NCI-H2227 (cell line): ENCODE measurements at regions not wholly inside any gene's neighbourhood (a gene's known extent, or its start where the extent isn't known, plus 50 kb on each side); places are given as distances from the start of the nearest gene placed in this dataset.
"Not testable (repeated sequence)": the region's sequence is repeated elsewhere in the genome, so short reads cannot be mapped to it uniquely, and the experiment has no call there.

Source experiments
- DNase-seq: peaks from one replicate; lab custom pipeline; 2025; ENCODE audit not compliant: unreplicated experiment; lab: John Stamatoyannopoulos, UW

GRCh38 chr4:17018621-17019020 is 120.2 kb upstream of the LDB2 start:
- not testable (repeated sequence) for DNase-seq

GRCh38 chr4:17018013-17018412 is 119.6 kb upstream of the LDB2 start:
- DNase-seq, result no peak

- DNase-seq, result no peak
These were observed 115.0 kb upstream of the LDB2 start for GRCh38 chr4:17013382-17014006.

GRCh38 chr4:17012451-17012850 is 114.0 kb upstream of the LDB2 start:
- DNase-seq, result no peak

GRCh38 chr4:17010426-17011087 is 112.1 kb upstream of the LDB2 start:
- DNase-seq, result no peak

- no peak for DNase-seq
These were observed 111.5 kb upstream of the LDB2 start for GRCh38 chr4:17009871-17010367.

GRCh38 chr4:17008834-17009345 is 110.4 kb upstream of the LDB2 start:
- no peak for DNase-seq

- not testable (repeated sequence) for DNase-seq
These were observed 105.4 kb upstream of the LDB2 start for GRCh38 chr4:17003606-17004392.

DNA sequence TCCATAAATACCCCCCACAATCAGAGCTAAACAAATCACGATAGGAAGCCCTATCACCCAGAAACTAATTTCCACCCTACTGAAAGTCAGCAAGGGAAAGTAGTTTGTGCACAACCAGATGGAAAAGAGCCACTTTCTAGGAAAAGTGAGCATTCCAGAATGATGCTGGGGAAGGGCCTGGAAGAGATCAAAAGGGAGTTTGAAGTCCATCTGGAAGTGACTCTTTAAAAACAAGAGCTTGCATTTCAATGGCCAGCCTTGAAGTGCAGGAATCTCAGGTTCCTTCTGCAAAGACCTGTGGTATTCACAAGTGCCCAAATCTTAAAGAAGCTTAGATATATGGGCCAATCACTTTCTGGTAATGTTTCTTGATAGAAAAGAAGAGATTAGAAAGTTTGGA is 97.0 kb upstream of the LDB2 start:
- DNase-seq, result no peak

DNA sequence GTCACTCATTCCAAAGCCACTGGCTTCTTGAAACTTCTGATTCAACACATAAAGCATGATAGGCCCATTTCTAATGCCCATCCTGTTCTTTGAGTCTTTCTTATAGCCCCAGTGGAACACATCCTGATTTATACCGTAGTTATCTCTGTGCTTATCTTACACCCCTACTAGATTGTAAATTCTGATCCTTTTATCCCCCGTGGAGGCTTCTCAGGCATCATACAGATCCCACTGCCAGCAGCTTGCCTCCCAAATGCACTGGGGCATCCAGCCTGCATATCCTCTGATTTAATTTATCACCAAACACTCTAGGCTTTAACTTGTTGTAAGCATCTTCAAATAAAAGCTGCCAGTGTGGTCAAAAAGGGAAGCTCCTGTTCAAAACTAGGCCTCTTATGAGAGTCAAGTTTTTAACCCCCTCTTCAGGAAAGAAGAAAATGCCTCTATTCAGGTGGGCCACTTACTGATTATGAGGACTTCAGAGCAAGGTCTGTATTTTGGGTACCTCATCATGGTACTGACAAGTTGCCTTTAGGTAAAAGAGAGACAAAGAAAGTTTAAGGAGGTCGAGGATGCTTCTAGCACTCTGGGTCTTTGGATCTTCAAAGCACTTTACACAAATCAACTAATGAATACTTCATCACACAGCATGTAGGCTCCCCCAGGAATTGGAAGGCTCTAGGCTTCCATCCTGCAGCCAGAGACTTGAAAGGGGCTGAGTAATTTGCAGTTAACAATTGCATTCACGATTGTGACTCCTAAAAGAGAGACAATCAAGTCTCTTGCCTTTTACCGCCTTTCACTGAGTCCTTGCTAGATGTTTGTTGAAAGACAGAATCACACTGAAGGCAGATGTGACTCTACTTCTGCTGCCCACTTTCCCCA is 95.8 kb upstream of the LDB2 start:
- DNase-seq, result no peak

DNA sequence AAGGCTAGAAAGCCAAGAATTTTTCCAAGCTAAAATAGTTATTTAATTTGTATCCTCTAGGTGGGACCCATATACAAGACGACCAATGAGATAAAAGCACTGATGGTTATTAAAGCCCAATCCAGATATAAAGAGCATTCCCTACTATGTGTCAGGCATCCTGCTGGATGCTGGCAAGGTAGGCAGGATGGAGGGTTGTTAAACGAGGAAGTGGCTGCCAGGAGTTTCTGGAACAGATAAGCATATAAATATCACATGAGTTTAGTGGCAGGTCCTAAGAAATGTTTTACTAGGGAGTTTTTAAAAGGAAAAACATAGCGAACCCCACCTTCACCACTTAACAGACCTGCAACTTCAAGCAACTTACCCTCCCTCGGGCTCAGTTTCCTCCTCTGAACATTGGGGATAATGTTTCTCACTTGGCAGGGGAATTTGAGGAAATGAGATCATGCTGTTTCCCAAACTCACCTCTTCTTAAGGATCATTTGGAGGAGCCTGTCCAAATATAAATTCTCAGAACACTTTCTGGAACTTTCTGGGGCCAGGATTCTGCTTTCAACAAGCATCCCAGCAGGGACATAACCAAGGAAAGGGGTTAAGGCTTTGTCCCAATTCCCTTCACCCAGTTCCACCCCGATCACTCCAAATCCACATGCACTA is 94.3 kb upstream of the LDB2 start:
- DNase-seq, result no peak

DNA sequence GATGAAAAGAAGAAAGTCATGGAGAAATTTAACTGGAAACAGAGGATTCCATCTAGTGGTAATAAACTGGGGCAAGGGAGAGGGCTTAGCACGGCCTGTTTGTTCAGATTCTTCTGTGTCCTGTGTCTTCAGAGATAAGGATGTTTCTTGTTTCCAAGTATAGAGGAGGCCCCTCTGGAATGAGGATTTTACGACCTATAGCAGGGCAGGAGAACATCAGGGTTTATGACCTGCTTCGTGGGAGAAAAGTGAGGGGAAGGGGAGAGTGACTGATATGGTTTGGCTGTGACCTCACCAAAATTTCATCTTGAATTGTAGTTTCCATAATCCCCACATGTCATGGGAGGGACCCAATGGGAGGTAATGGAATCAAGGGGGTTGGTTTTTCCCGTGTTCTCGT is 93.0 kb upstream of the LDB2 start:
- no peak for DNase-seq

GRCh38 chr4:16989371-16989770 is 90.9 kb upstream of the LDB2 start:
- no peak for DNase-seq

- no peak for DNase-seq
These were observed 90.4 kb upstream of the LDB2 start for GRCh38 chr4:16988814-16989213.

- DNase-seq, result no peak
These were observed 78.6 kb upstream of the LDB2 start for GRCh38 chr4:16977081-16977480.

- no peak for DNase-seq
These were observed 71.3 kb upstream of the LDB2 start for GRCh38 chr4:16969696-16970135.

- no peak for DNase-seq
These were observed 69.3 kb upstream of the LDB2 start for GRCh38 chr4:16967722-16968121.

- no peak for DNase-seq
These were observed 60.9 kb upstream of the LDB2 start for GRCh38 chr4:16959305-16959704.

- DNase-seq, result no peak
These were observed 54.6 kb upstream of the LDB2 start for GRCh38 chr4:16952896-16953630.

- no peak for DNase-seq
These were observed 54.0 kb upstream of the LDB2 start for GRCh38 chr4:16952462-16952871.
